ENCODE measurements at regions not wholly inside any gene's neighbourhood (a gene's known extent, or its start where the extent isn't known, plus 50 kb on each side); places are given as distances from the start of the nearest gene placed in this dataset.
A peak's percentile ranks its signal among the peaks of the same experiment; 100 is the strongest.

GRCh38 chr3:28906561-28907310, 374.1 kb upstream of the RBMS3 start:
- no peak for DNase-seq

- DNase-seq = no peak
Observed at GRCh38 chr3:28907616-28908015, 373.3 kb upstream of the RBMS3 start.

- no peak for DNase-seq
Observed at GRCh38 chr3:28912120-28912885, 368.6 kb upstream of the RBMS3 start.

- peak; percentile 70 for DNase-seq
Observed at GRCh38 chr3:28915741-28916500, 364.9 kb upstream of the RBMS3 start.

- DNase-seq = peak; percentile 88
Observed at GRCh38 chr3:28916713-28917499, 364.0 kb upstream of the RBMS3 start.

- no peak for DNase-seq
Observed at GRCh38 chr3:28917895-28918475, 362.9 kb upstream of the RBMS3 start.

GRCh38 chr3:28922376-28922775, 358.5 kb upstream of the RBMS3 start:
- DNase-seq = no peak

GRCh38 chr3:28923994-28924393, 356.9 kb upstream of the RBMS3 start:
- no peak for DNase-seq

- DNase-seq = peak; percentile 20
Observed at GRCh38 chr3:28924744-28925360, 356.0 kb upstream of the RBMS3 start.

- DNase-seq = no peak
Observed at GRCh38 chr3:28933337-28933736, 347.5 kb upstream of the RBMS3 start.

GRCh38 chr3:28934126-28934813, 346.6 kb upstream of the RBMS3 start:
- DNase-seq = no peak

- no peak for DNase-seq
Observed at GRCh38 chr3:28935146-28935545, 345.7 kb upstream of the RBMS3 start.

- DNase-seq = no peak
Observed at GRCh38 chr3:28936154-28936553, 344.7 kb upstream of the RBMS3 start.

GRCh38 chr3:28940530-28940929, 340.3 kb upstream of the RBMS3 start:
- DNase-seq = peak; percentile 19

- no peak for DNase-seq
Observed at GRCh38 chr3:28940994-28941393, 339.9 kb upstream of the RBMS3 start.

GRCh38 chr3:28947061-28947460, 333.8 kb upstream of the RBMS3 start:
- DNase-seq = no peak

GRCh38 chr3:28947751-28948150, 333.1 kb upstream of the RBMS3 start:
- DNase-seq = peak; percentile 12

GRCh38 chr3:28948685-28949084, 332.2 kb upstream of the RBMS3 start:
- no peak for DNase-seq

GRCh38 chr3:28949580-28949979, 331.3 kb upstream of the RBMS3 start:
- DNase-seq = no peak

- DNase-seq = no peak
Observed at GRCh38 chr3:28950614-28951013, 330.3 kb upstream of the RBMS3 start.
